ENCODE measurements at regions not wholly inside any gene's neighbourhood (a gene's known extent, or its start where the extent isn't known, plus 50 kb on each side); places are given as distances from the start of the nearest gene placed in this dataset.
"Not testable (repeated sequence)": the region's sequence is repeated elsewhere in the genome, so short reads cannot be mapped to it uniquely, and the experiment has no call there.

DNA sequence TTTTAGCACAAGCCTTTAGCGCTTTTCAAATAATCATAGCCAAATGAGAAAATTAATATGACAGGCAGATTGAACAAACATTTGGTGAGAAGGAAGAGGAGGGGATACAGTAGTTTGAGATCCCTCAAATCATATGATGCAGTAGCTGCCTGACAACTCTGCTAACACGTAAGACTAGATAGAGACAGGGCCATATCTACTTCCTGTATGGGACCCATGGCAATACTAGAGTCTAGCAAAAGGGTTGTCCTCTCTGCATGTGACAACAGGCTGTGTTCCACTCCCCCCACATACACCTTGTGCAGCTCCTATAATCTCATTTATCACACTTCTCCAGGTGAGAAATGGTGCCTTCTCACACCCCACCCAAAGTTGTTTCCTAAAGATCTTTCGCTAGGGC is 106.3 kb upstream of the NBPF26 start:
- H3K27ac Mint-ChIP-seq; H3K4me3 Mint-ChIP-seq; H3K4me2 ChIP-seq (replicated peaks; ENCODE audit: extremely low read depth, low read length, poor library complexity, severe bottlenecking); DNase-seq; H3K27ac ChIP-seq (ENCODE audit: low read depth in 1 of 2, low read length in 2 of 2); H3K9me3 Mint-ChIP-seq; H2AFZ ChIP-seq (ENCODE audit: insufficient read depth, low read depth, low read length, poor library complexity, severe bottlenecking); H3K36me3 Mint-ChIP-seq; H3K4me3 ChIP-seq (replicated peaks in 1 of 3; ENCODE audit: low read depth in 2 of 3, low read length in 3 of 3); H3K27me3 ChIP-seq (ENCODE audit: control insufficient read depth in 2 of 2, insufficient read depth in 2 of 2, low read length in 2 of 2); H3K9me3 ChIP-seq (replicated peaks in 1 of 2; ENCODE audit: control insufficient read depth in 1 of 2, insufficient read depth in 1 of 2, low read length in 2 of 2); H3K4me1 ChIP-seq (ENCODE audit: control insufficient read depth in 1 of 2, insufficient read depth in 2 of 2, low read length in 2 of 2); H3K9ac ChIP-seq (ENCODE audit: insufficient read depth, low read length, poor library complexity, severe bottlenecking); intact Hi-C loops (cut with micrococcal nuclease); H4K20me1 ChIP-seq (ENCODE audit: insufficient read depth, low read length); H3K27me3 Mint-ChIP-seq (ENCODE audit: low read depth in 3 of 3); H3K36me3 ChIP-seq (replicated peaks in 1 of 2; ENCODE audit: control insufficient read depth in 1 of 2, insufficient read depth in 2 of 2, low read length in 2 of 2); H3K4me1 Mint-ChIP-seq; H3K79me2 ChIP-seq (ENCODE audit: insufficient read depth, low read length): not testable (repeated sequence)
- no CpG with 5 or more reads among the region's 3 CpGs for WGBS (ENCODE audit: insufficient coverage)

GRCh38 chr1:120619867-120620692 is 103.7 kb upstream of the NBPF26 start:
- H3K36me3 Mint-ChIP-seq; H3K4me2 ChIP-seq (replicated peaks; ENCODE audit: extremely low read depth, low read length, poor library complexity, severe bottlenecking); DNase-seq; H3K4me3 ChIP-seq (replicated peaks in 1 of 3; ENCODE audit: low read depth in 2 of 3, low read length in 3 of 3); H3K4me1 Mint-ChIP-seq; H3K27ac ChIP-seq (ENCODE audit: low read depth in 1 of 2, low read length in 2 of 2); H3K27me3 ChIP-seq (ENCODE audit: control insufficient read depth in 2 of 2, insufficient read depth in 2 of 2, low read length in 2 of 2); H3K9me3 ChIP-seq (replicated peaks in 1 of 2; ENCODE audit: control insufficient read depth in 1 of 2, insufficient read depth in 1 of 2, low read length in 2 of 2); intact Hi-C loops (cut with micrococcal nuclease); H3K36me3 ChIP-seq (replicated peaks in 1 of 2; ENCODE audit: control insufficient read depth in 1 of 2, insufficient read depth in 2 of 2, low read length in 2 of 2); H2AFZ ChIP-seq (ENCODE audit: insufficient read depth, low read depth, low read length, poor library complexity, severe bottlenecking); H3K4me3 Mint-ChIP-seq; H3K4me1 ChIP-seq (ENCODE audit: control insufficient read depth in 1 of 2, insufficient read depth in 2 of 2, low read length in 2 of 2); H3K27ac Mint-ChIP-seq; H3K9ac ChIP-seq (ENCODE audit: insufficient read depth, low read length, poor library complexity, severe bottlenecking); H4K20me1 ChIP-seq (ENCODE audit: insufficient read depth, low read length); H3K27me3 Mint-ChIP-seq (ENCODE audit: low read depth in 3 of 3); H3K9me3 Mint-ChIP-seq; H3K79me2 ChIP-seq (ENCODE audit: insufficient read depth, low read length): not testable (repeated sequence)
- WGBS (ENCODE audit: insufficient coverage) = no CpG with 5 or more reads among the region's 25 CpGs

- H3K4me2 ChIP-seq (replicated peaks; ENCODE audit: extremely low read depth, low read length, poor library complexity, severe bottlenecking); H3K4me1 Mint-ChIP-seq; H3K4me3 ChIP-seq (replicated peaks in 1 of 3; ENCODE audit: low read depth in 2 of 3, low read length in 3 of 3); H4K20me1 ChIP-seq (ENCODE audit: insufficient read depth, low read length); H3K27me3 Mint-ChIP-seq (ENCODE audit: low read depth in 3 of 3); H2AFZ ChIP-seq (ENCODE audit: insufficient read depth, low read depth, low read length, poor library complexity, severe bottlenecking); H3K27me3 ChIP-seq (ENCODE audit: control insufficient read depth in 2 of 2, insufficient read depth in 2 of 2, low read length in 2 of 2); intact Hi-C loops (cut with micrococcal nuclease); H3K36me3 Mint-ChIP-seq; H3K9me3 Mint-ChIP-seq; H3K4me3 Mint-ChIP-seq; H3K79me2 ChIP-seq (ENCODE audit: insufficient read depth, low read length); H3K4me1 ChIP-seq (ENCODE audit: control insufficient read depth in 1 of 2, insufficient read depth in 2 of 2, low read length in 2 of 2); H3K36me3 ChIP-seq (replicated peaks in 1 of 2; ENCODE audit: control insufficient read depth in 1 of 2, insufficient read depth in 2 of 2, low read length in 2 of 2); DNase-seq; H3K9me3 ChIP-seq (replicated peaks in 1 of 2; ENCODE audit: control insufficient read depth in 1 of 2, insufficient read depth in 1 of 2, low read length in 2 of 2); H3K9ac ChIP-seq (ENCODE audit: insufficient read depth, low read length, poor library complexity, severe bottlenecking); H3K27ac ChIP-seq (ENCODE audit: low read depth in 1 of 2, low read length in 2 of 2); H3K27ac Mint-ChIP-seq: not testable (repeated sequence)
- WGBS (ENCODE audit: insufficient coverage) = no CpG with 5 or more reads among the region's 5 CpGs
Observed at GRCh38 chr1:120620693-120620969, 103.1 kb upstream of the NBPF26 start.

DNA sequence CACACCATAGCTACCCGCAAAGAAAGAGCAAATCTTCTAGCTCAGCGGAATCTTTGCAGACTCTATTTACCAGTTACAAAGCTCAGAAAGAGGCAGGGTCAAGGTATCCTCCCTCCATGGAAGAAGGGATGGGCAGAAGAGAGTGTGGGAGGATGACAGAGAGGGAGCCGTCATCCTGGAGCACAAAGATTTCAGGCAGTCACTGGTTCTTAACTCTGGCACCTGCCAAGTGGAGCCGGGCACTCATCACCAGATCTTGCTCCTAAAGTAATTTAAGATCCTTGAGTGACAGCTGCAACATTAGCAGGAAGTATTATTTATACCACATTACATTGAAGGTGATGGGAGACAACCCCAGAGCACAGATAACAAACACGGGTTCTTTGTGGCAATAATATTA is 102.5 kb upstream of the NBPF26 start:
- DNase-seq; H3K4me3 Mint-ChIP-seq; H3K27me3 ChIP-seq (ENCODE audit: control insufficient read depth in 2 of 2, insufficient read depth in 2 of 2, low read length in 2 of 2); H3K4me1 Mint-ChIP-seq; H3K36me3 Mint-ChIP-seq; H4K20me1 ChIP-seq (ENCODE audit: insufficient read depth, low read length); H3K4me2 ChIP-seq (replicated peaks; ENCODE audit: extremely low read depth, low read length, poor library complexity, severe bottlenecking); H3K27ac ChIP-seq (ENCODE audit: low read depth in 1 of 2, low read length in 2 of 2); H3K9me3 Mint-ChIP-seq; H3K9me3 ChIP-seq (replicated peaks in 1 of 2; ENCODE audit: control insufficient read depth in 1 of 2, insufficient read depth in 1 of 2, low read length in 2 of 2); intact Hi-C loops (cut with micrococcal nuclease); H3K36me3 ChIP-seq (replicated peaks in 1 of 2; ENCODE audit: control insufficient read depth in 1 of 2, insufficient read depth in 2 of 2, low read length in 2 of 2); H3K27me3 Mint-ChIP-seq (ENCODE audit: low read depth in 3 of 3); H3K9ac ChIP-seq (ENCODE audit: insufficient read depth, low read length, poor library complexity, severe bottlenecking); H3K4me3 ChIP-seq (replicated peaks in 1 of 3; ENCODE audit: low read depth in 2 of 3, low read length in 3 of 3); H2AFZ ChIP-seq (ENCODE audit: insufficient read depth, low read depth, low read length, poor library complexity, severe bottlenecking); H3K4me1 ChIP-seq (ENCODE audit: control insufficient read depth in 1 of 2, insufficient read depth in 2 of 2, low read length in 2 of 2); H3K27ac Mint-ChIP-seq; H3K79me2 ChIP-seq (ENCODE audit: insufficient read depth, low read length): not testable (repeated sequence)
- WGBS (ENCODE audit: insufficient coverage) = no CpG with 5 or more reads among the region's 5 CpGs

Data from CD14-positive monocyte (primary cell).